Pancreas (tissue), 10 donors: ENCODE measurements at regions not wholly inside any gene's neighbourhood (a gene's known extent, or its start where the extent isn't known, plus 50 kb on each side); places are given as distances from the start of the nearest gene placed in this dataset.

Source experiments
- ATAC-seq, 4 donors: fragments of 200-7000 bp; cut with Tn5 transposase; one replicate each; pipeline versions ENCODE4 v1.8.0 to v1.9.1; 2020; ENCODE audit warnings: mild to moderate bottlenecking in 4 of 4, moderate library complexity in 4 of 4
- DNase-seq, 6 donors: peaks; one replicate each; pipeline ENCODE4 v3.0.0-alpha.2; 2020
- FAIRE-seq: peaks from 2 replicates; lab custom pipeline; 2012; peaks lifted over from hg19 to GRCh38; lab: Jason Lieb, UNC
- H3K27ac ChIP-seq, 4 donors: fragments of 200-600 bp; sonication (generic); 1 replicate in 3 of 4; 2 replicates in 1 of 4; pipeline versions ENCODE4 v1.5.0 to v1.8.0; 2020
- H3K27me3 ChIP-seq, 4 donors: fragments of 200-600 bp; one replicate each; pipeline ENCODE4 v1.8.0; 2021
- H3K36me3 ChIP-seq, 3 donors: fragments of 200-600 bp; sonication (generic) in 1 of 3; one replicate each; pipeline versions ENCODE4 v1.5.0 to v1.8.0; 2020 to 2021
- H3K4me1 ChIP-seq, 3 donors: fragments of 200-600 bp; one replicate each; pipeline ENCODE4 v1.8.0; 2021
- H3K4me3 ChIP-seq, 4 donors: fragments of 200-600 bp; sonication (generic) in 2 of 4; one replicate each; pipeline versions ENCODE4 v1.5.0 to v1.8.0; 2020 to 2021
- H3K9me3 ChIP-seq, 4 donors: fragments of 200-600 bp; one replicate each; pipeline ENCODE4 v1.8.0; 2021
- WGBS, 2 donors: extraction: QIAGEN DNeasy Blood & Tissue Kit; methylation state at CpG; one replicate each; pipeline ENCODE4 v1.1.7; 2013; 5-methylcytosine and 5-hydroxymethylcytosine counted together
- intact Hi-C, 3 donors: fragments of 100-400 bp; cut with DNase I; formaldehyde crosslinking; loops; one replicate each; pipeline versions ENCODE4 v1.11.1 to v1.14.2; 2022
- TF ChIP-seq, protein P1 (sequence below), 4 donors: fragments of 200-600 bp; sonication (generic) in 3 of 4; IDR thresholded peaks; one replicate each; pipeline versions ENCODE4 v1.5.0 to v1.8.0; 2021; ENCODE audit warnings: antibody characterized with exemption in 4 of 4
- donor health status: healthy with polysubstance abuse.
- donor health status: DM: no; HTN: no; CAD: no; lungs with moderate emphysema.
- donor health status: DM: no; HTN: no; CAD: no.
- donor health status: control.
- donor health status: control.
- donor health status: Bipolar disorder and iron deficiency.
- donor health status: DM: yes; HTN: yes; CAD: no.
- donor health status: DM: no; HTN: no; CAD: no.
- donor health status: DM: no; HTN: no; CAD: no.
- donor health status: DM: yes; HTN: yes; CAD: no.

GRCh38 chr5:82806513-82806912 lies 270.7 kb downstream of the TMEM167A start:
- H3K9me3 ChIP-seq = no peaks in the 10 kb centered on the region
- no peaks in the 10 kb centered on the region for H3K4me1 ChIP-seq
- no peak for FAIRE-seq
- no peaks in the 10 kb centered on the region for H3K36me3 ChIP-seq
- WGBS, 2 donors = 69 to 74% methylated on average over 5 of the region's 5 CpGs
- ATAC-seq = no peak
- no peak overlapping the region for H3K4me3 ChIP-seq
- H3K27ac ChIP-seq = no peak overlapping the region
- H3K27me3 ChIP-seq = no peaks in the 10 kb centered on the region
- no peak for DNase-seq
- intact Hi-C loops = no loop called here
- TF ChIP-seq, protein P1, sequence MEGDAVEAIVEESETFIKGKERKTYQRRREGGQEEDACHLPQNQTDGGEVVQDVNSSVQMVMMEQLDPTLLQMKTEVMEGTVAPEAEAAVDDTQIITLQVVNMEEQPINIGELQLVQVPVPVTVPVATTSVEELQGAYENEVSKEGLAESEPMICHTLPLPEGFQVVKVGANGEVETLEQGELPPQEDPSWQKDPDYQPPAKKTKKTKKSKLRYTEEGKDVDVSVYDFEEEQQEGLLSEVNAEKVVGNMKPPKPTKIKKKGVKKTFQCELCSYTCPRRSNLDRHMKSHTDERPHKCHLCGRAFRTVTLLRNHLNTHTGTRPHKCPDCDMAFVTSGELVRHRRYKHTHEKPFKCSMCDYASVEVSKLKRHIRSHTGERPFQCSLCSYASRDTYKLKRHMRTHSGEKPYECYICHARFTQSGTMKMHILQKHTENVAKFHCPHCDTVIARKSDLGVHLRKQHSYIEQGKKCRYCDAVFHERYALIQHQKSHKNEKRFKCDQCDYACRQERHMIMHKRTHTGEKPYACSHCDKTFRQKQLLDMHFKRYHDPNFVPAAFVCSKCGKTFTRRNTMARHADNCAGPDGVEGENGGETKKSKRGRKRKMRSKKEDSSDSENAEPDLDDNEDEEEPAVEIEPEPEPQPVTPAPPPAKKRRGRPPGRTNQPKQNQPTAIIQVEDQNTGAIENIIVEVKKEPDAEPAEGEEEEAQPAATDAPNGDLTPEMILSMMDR (IDR thresholded peaks at IDR 0.05) = no peak

GRCh38 chr5:82804155-82804690 lies 273.0 kb downstream of the TMEM167A start:
- Histone ChIP-seq H3K9me3 (no peaks in the 10 kb centered on the region), H3K4me3 (no peak overlapping the region), H3K27me3 (no peaks in the 10 kb centered on the region), H3K27ac (no peak overlapping the region), H3K4me1 (no peaks in the 10 kb centered on the region), H3K36me3 (no peaks in the 10 kb centered on the region)
- 77 to 83% methylated on average over 3 of the region's 3 CpGs for WGBS, 2 donors
- TF ChIP-seq, protein P1 (IDR thresholded peaks at IDR 0.05) = no peak
- intact Hi-C loops = no loop called here
- ATAC-seq (no peak), DNase-seq (no peak), FAIRE-seq (no peak)

- Histone ChIP-seq H3K27me3 (no peaks in the 10 kb centered on the region), H3K36me3 (no peaks in the 10 kb centered on the region), H3K27ac (no peak overlapping the region), H3K9me3 (no peaks in the 10 kb centered on the region), H3K4me1 (no peaks in the 10 kb centered on the region), H3K4me3 (no peak overlapping the region)
- DNase-seq = no peak
- TF ChIP-seq, protein P1 (IDR thresholded peaks at IDR 0.05) = no peak
- ATAC-seq = no peak
- 54 to 61% methylated on average over 3 of the region's 3 CpGs for WGBS, 2 donors
- intact Hi-C loops = no loop called here
- no peak for FAIRE-seq
Observed at GRCh38 chr5:82802954-82803353, 274.2 kb downstream of the TMEM167A start.

- Histone ChIP-seq H3K4me3 (no peak overlapping the region), H3K36me3 (no peaks in the 10 kb centered on the region), H3K9me3 (no peaks in the 10 kb centered on the region), H3K4me1 (no peaks in the 10 kb centered on the region), H3K27ac (no peak overlapping the region), H3K27me3 (no peaks in the 10 kb centered on the region)
- ATAC-seq (no peak), DNase-seq (no peak), FAIRE-seq (no peak)
- intact Hi-C loops = no loop called here
- 91 to 94% methylated on average over 1 of the region's 1 CpG for WGBS, 2 donors
- TF ChIP-seq, protein P1 (IDR thresholded peaks at IDR 0.05) = no peak
Observed at GRCh38 chr5:82800826-82801225, 276.4 kb downstream of the TMEM167A start.

DNA sequence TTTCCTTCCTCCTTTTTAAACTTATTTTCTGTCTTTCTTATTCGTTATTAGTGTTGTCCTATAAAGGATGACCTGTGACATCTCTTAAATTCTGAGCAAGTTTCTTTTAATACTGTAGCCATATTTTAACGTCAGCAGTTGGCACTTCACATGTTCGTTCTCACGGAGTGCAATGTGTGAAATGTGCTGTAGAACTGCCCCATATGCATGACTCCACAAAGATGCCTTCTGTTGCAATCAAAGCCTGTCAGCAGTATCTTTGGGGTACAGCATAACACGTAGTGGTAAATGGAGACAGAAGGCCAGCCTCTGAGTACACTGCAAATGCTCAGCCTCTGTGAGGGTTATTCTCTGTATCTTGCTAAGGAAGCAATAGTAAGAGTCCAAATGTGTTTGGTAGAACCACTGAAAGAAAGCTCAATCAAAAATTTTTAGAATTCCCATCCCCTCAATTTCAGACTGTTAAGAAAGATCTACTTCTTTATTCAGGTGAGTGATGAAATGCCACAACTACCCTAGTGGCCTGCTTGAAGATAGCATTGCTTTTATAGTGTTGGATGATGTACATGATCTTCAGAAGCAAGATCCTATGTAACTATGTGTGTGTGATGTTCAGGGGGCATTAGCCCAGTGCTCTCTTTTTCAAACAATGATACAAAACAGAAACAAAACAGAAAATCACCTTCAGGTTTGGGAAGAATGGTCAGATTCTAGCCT lies 277.7 kb downstream of the TMEM167A start:
- H3K9me3 ChIP-seq = no peaks in the 10 kb centered on the region
- ATAC-seq = no peak
- H3K36me3 ChIP-seq = no peaks in the 10 kb centered on the region
- H3K27me3 ChIP-seq = no peaks in the 10 kb centered on the region
- intact Hi-C loops = no loop called here
- no peaks in the 10 kb centered on the region for H3K4me1 ChIP-seq
- no peak for FAIRE-seq
- TF ChIP-seq, protein P1 (IDR thresholded peaks at IDR 0.05) = no peak
- H3K27ac ChIP-seq = no peak overlapping the region
- WGBS, 2 donors = 70 to 80% methylated on average over 5 of the region's 5 CpGs
- DNase-seq = no peak
- no peak overlapping the region for H3K4me3 ChIP-seq
